ENCODE measurements at regions not wholly inside any gene's neighbourhood (a gene's known extent, or its start where the extent isn't known, plus 50 kb on each side); places are given as distances from the start of the nearest gene placed in this dataset.

- TF ChIP-seq POLR2A (IDR thresholded peaks at IDR 0.05), result no peak
- TF ChIP-seq CTCF (IDR thresholded peaks at IDR 0.05), result no peak
Measured at GRCh38 chr4:38509551-38509950, 154.4 kb upstream of the KLF3 start.
